ENCODE measurements at regions not wholly inside any gene's neighbourhood (a gene's known extent, or its start where the extent isn't known, plus 50 kb on each side); places are given as distances from the start of the nearest gene placed in this dataset.

- TF ChIP-seq, protein P1, sequence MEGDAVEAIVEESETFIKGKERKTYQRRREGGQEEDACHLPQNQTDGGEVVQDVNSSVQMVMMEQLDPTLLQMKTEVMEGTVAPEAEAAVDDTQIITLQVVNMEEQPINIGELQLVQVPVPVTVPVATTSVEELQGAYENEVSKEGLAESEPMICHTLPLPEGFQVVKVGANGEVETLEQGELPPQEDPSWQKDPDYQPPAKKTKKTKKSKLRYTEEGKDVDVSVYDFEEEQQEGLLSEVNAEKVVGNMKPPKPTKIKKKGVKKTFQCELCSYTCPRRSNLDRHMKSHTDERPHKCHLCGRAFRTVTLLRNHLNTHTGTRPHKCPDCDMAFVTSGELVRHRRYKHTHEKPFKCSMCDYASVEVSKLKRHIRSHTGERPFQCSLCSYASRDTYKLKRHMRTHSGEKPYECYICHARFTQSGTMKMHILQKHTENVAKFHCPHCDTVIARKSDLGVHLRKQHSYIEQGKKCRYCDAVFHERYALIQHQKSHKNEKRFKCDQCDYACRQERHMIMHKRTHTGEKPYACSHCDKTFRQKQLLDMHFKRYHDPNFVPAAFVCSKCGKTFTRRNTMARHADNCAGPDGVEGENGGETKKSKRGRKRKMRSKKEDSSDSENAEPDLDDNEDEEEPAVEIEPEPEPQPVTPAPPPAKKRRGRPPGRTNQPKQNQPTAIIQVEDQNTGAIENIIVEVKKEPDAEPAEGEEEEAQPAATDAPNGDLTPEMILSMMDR (IDR thresholded peaks at IDR 0.05 in 8 of 11, conservative IDR thresholded peaks at IDR 0.05 in 3 of 11): no peak
- TF ChIP-seq POLR2AphosphoS5 (IDR thresholded peaks at IDR 0.05): no peak
- no peak for TF ChIP-seq POLR2A (IDR thresholded peaks at IDR 0.05)
- Histone ChIP-seq H3K27ac (no peak overlapping the region), H3K4me1 (no peaks in the 10 kb centered on the region), H3K27me3 (replicated peaks in 1 of 7) (no peaks in the 10 kb centered on the region), H3K36me3 (no peaks in the 10 kb centered on the region), H3K4me3 (no peak overlapping the region), H3K9me3 (peaks cover 0 to 9% (median 2%) of the 10 kb centered on the region in 8 donors)
- intact Hi-C loops (cut with DNase I; ENCODE audit: low total_unique reads): no loop called here
- no peak for DNase-seq
Observed at GRCh38 chr4:134465417-134465816, 263.8 kb upstream of the PABPC4L start.

DNA sequence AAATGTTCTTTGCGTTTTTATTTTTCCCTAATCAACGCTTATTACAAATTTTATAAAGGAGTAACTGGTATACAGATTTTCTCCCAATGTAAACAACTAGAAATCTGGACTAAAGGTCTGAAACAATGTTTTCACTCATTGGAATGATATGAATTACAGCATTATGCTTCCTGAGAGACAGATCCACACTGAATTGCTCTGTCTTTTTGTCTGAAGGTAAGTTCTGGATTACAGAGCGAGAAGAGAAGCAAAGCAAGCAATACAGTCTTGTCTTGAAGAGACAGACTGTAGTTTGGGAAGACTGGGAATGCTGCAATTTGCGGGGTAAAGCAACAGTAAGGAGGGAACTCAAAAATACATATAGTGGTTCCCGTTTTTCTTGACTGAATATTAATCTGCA is 262.2 kb upstream of the PABPC4L start:
- no peak overlapping the region for H3K4me3 ChIP-seq
- DNase-seq: no peak
- TF ChIP-seq POLR2AphosphoS5 (IDR thresholded peaks at IDR 0.05) (no peak), POLR2A (IDR thresholded peaks at IDR 0.05) (no peak)
- TF ChIP-seq, protein P1 (IDR thresholded peaks at IDR 0.05 in 8 of 11, conservative IDR thresholded peaks at IDR 0.05 in 3 of 11): no peak
- intact Hi-C loops (cut with DNase I; ENCODE audit: low total_unique reads): no loop called here
- H3K4me1 ChIP-seq: no peaks in the 10 kb centered on the region
- H3K27me3 ChIP-seq (replicated peaks in 1 of 7): no peaks in the 10 kb centered on the region
- WGBS, 5 donors: 78 to 90% (median 80%) methylated on average over 5 of the region's 5 CpGs
- H3K36me3 ChIP-seq: no peaks in the 10 kb centered on the region
- peaks cover 0 to 21% (median 4%) of the 10 kb centered on the region in 8 donors for H3K9me3 ChIP-seq
- no peak overlapping the region for H3K27ac ChIP-seq

DNA sequence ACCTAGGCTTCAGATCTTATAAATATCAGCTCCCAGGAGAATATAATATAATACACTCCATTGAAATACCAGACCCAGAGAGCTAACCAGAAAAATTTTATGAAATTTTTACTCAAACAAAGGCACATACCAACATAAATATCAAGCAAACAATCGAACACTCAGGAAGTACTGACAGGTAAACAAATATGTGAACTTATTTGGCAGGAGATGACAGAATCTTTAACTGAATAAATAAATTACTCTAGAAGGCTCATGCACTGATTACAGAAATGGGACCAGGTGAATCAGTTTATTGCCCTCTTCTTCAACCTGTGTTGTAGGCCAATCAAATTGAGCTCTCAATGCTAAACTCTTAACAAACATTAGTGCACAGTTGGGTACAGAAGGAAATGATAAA is 225.2 kb upstream of the PABPC4L start:
- Histone ChIP-seq H3K27ac (no peak overlapping the region), H3K4me1 (no peaks in the 10 kb centered on the region), H3K9me3 (peaks cover 0 to 14% (median 0%) of the 10 kb centered on the region in 8 donors), H3K27me3 (replicated peaks in 1 of 7) (no peaks in the 10 kb centered on the region), H3K4me3 (no peak overlapping the region), H3K36me3 (no peaks in the 10 kb centered on the region)
- 46 to 74% (median 50%) methylated on average over 1 of the region's 1 CpG for WGBS, 5 donors
- TF ChIP-seq POLR2AphosphoS5 (IDR thresholded peaks at IDR 0.05) (no peak), POLR2A (IDR thresholded peaks at IDR 0.05) (no peak)
- TF ChIP-seq, protein P1 (IDR thresholded peaks at IDR 0.05 in 8 of 11, conservative IDR thresholded peaks at IDR 0.05 in 3 of 11): no peak
- intact Hi-C loops (cut with DNase I; ENCODE audit: low total_unique reads): no loop called here
- no peak for DNase-seq

- TF ChIP-seq, protein P1 (IDR thresholded peaks at IDR 0.05 in 8 of 11, conservative IDR thresholded peaks at IDR 0.05 in 3 of 11): no peak
- TF ChIP-seq POLR2AphosphoS5 (IDR thresholded peaks at IDR 0.05) (no peak), POLR2A (IDR thresholded peaks at IDR 0.05) (no peak)
- 59 to 93% (median 90%) methylated on average over 3 of the region's 3 CpGs for WGBS, 5 donors
- H3K27me3 ChIP-seq (replicated peaks in 1 of 7): no peaks in the 10 kb centered on the region
- intact Hi-C loops (cut with DNase I; ENCODE audit: low total_unique reads): no loop called here
- no peak overlapping the region for H3K4me3 ChIP-seq
- peaks cover 0 to 7% (median 0%) of the 10 kb centered on the region in 8 donors for H3K9me3 ChIP-seq
- no peak overlapping the region for H3K27ac ChIP-seq
- no peak for DNase-seq
- no peaks in the 10 kb centered on the region for H3K4me1 ChIP-seq
- H3K36me3 ChIP-seq: no peaks in the 10 kb centered on the region
Observed at GRCh38 chr4:134425756-134426155, 224.2 kb upstream of the PABPC4L start.
